Hepatocyte (in vitro differentiated cells): ENCODE measurements at regions not wholly inside any gene's neighbourhood (a gene's known extent, or its start where the extent isn't known, plus 50 kb on each side); places are given as distances from the start of the nearest gene placed in this dataset.

ENCODE experiments used
- EZH2 ChIP-seq: fragments of 200-600 bp; sonication (generic); IDR thresholded peaks from 2 replicates; pipeline ENCODE4 v1.6.1; 2016; ENCODE audit warnings: antibody characterized with exemption, mild to moderate bottlenecking, borderline replicate concordance
- EZH2phosphoT487 ChIP-seq: fragments of 200-600 bp; sonication (generic); IDR thresholded peaks from one replicate; pipeline ENCODE4 v1.6.1; 2018; ENCODE audit warnings: antibody characterized with exemption, mild to moderate bottlenecking, low read depth, moderate library complexity; ENCODE audit not compliant: unreplicated experiment, severe bottlenecking
- TF ChIP-seq, protein P1 (sequence below): fragments of 200-600 bp; sonication (generic); IDR thresholded peaks from 2 replicates; pipeline ENCODE4 v1.5.1; 2016; ENCODE audit warnings: antibody characterized with exemption, mild to moderate bottlenecking; ENCODE audit not compliant: poor library complexity

DNA sequence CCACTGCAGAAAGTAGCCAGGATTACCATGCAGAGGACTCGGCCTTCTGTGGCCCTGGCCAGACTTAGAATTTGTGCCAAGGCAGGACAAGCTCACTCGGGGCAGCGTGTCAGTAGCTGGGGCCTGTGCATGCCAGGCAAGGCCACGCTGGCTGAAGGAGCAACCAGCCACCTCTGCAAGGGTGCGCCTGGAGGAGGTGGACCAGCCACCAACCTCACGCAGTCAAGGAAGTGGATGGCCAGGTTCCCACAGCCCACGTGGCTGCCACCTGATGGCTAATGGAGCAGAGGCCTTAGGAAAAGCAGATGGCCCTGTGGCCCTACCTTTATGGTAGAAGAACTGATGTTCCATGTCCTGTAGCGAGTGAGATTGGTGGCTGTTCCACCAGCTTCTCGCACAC, 107.9 kb downstream of the CCDC74A start:
- TF ChIP-seq, protein P1, sequence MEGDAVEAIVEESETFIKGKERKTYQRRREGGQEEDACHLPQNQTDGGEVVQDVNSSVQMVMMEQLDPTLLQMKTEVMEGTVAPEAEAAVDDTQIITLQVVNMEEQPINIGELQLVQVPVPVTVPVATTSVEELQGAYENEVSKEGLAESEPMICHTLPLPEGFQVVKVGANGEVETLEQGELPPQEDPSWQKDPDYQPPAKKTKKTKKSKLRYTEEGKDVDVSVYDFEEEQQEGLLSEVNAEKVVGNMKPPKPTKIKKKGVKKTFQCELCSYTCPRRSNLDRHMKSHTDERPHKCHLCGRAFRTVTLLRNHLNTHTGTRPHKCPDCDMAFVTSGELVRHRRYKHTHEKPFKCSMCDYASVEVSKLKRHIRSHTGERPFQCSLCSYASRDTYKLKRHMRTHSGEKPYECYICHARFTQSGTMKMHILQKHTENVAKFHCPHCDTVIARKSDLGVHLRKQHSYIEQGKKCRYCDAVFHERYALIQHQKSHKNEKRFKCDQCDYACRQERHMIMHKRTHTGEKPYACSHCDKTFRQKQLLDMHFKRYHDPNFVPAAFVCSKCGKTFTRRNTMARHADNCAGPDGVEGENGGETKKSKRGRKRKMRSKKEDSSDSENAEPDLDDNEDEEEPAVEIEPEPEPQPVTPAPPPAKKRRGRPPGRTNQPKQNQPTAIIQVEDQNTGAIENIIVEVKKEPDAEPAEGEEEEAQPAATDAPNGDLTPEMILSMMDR: no peak
- TF ChIP-seq EZH2 (no peak), EZH2phosphoT487 (no peak)
